HepG2 (cell line): ENCODE measurements at regions not wholly inside any gene's neighbourhood (a gene's known extent, or its start where the extent isn't known, plus 50 kb on each side); places are given as distances from the start of the nearest gene placed in this dataset.
A peak's percentile ranks its signal among the peaks of the same experiment; 100 is the strongest.

Experiments
- ATAC-seq: fragments of 200-7000 bp; cut with Tn5 transposase; 3 replicates; pipeline ENCODE4 v1.9.1; 2020; ENCODE audit warnings: mild to moderate bottlenecking, moderate library complexity
- BruUV-seq: library from RNA; stranded (reverse); fragments of 400-500 nt; replicated peaks from 2 replicates; lab custom pipeline; 2021; lab: Mats Ljungman, UMichigan
- CTCF ChIA-PET: fragments of 300-600 bp; formaldehyde crosslinking; extraction: SDS; loops from one replicate; lab custom pipeline; 2021; ENCODE audit warnings: low total read pairs, inconsistent platforms, low intra/inter-chr PET ratio; lab: Yijun Ruan, JAX
- POLR2A ChIA-PET: fragments of 350-600 bp; sonication (Branson Sonifier 250); formaldehyde crosslinking; loops from one replicate; lab custom pipeline; 2020; ENCODE audit warnings: antibody characterized with exemption, inconsistent platforms; lab: Yijun Ruan, JAX
- DNase-seq: peaks from one replicate; pipeline ENCODE4 v3.0.0-alpha.2; 2015; ENCODE audit warnings: low spot score
- FAIRE-seq: peaks from 3 replicates; lab custom pipeline; 2011; peaks lifted over from hg19 to GRCh38; lab: Jason Lieb, UNC
- H2AFZ ChIP-seq: one replicate; pipeline ENCODE4 v1.6.1; 2011; ENCODE audit warnings: low read length, inconsistent platforms
- H3K27ac ChIP-seq: fragments of 300-600 bp; 3 replicates; pipeline ENCODE4 v1.8.0; 2011; ENCODE audit warnings: mixed run types, mild to moderate bottlenecking, mixed read lengths, low read length, inconsistent platforms; ENCODE audit not compliant: insufficient read depth; ENCODE audit errors: extremely low read length
- H3K27me3 ChIP-seq, 2 experiments: fragments of 200-600 bp in 1 of 2; 2 replicates in 1 of 2; 3 replicates in 1 of 2; pipeline versions ENCODE4 v1.6.0 to v1.8.0; 2011; ENCODE audit warnings: low read length in 2 of 2, mild to moderate bottlenecking in 2 of 2, moderate library complexity in 2 of 2, inconsistent platforms in 1 of 2; ENCODE audit not compliant: insufficient read depth in 2 of 2, control insufficient read depth in 1 of 2
- H3K36me3 ChIP-seq, 2 experiments: fragments of 200-600 bp in 1 of 2; replicated peaks in 1 of 2; 2 replicates in 1 of 2; 3 replicates in 1 of 2; pipeline versions ENCODE4 v1.5.1 to v1.8.0; 2011; ENCODE audit warnings: low read length in 2 of 2, inconsistent platforms in 1 of 2; ENCODE audit not compliant: insufficient read depth in 2 of 2, control insufficient read depth in 1 of 2
- H3K4me1 ChIP-seq: 2 replicates; pipeline ENCODE4 v1.5.1; 2012; ENCODE audit warnings: low read length, inconsistent platforms; ENCODE audit not compliant: insufficient read depth
- H3K4me2 ChIP-seq: 2 replicates; pipeline ENCODE4 v1.6.0; 2011; ENCODE audit warnings: low read depth, low read length, inconsistent platforms
- H3K4me3 ChIP-seq, 3 experiments: fragments of 200-600 bp in 1 of 3; sonication (generic), shearing (Covaris generic) in 1 of 3; replicated peaks in 1 of 3; 2 replicates each; pipeline ENCODE4 v1.5.1; 2011 to 2016; ENCODE audit warnings: low read length in 3 of 3, inconsistent platforms in 2 of 3, low read depth in 2 of 3, mild to moderate bottlenecking in 2 of 3, control low read depth in 1 of 3, mixed read lengths in 1 of 3; ENCODE audit not compliant: insufficient read depth in 1 of 3
- H3K79me2 ChIP-seq: one replicate; pipeline ENCODE4 v1.6.1; 2011; ENCODE audit warnings: low read length, inconsistent platforms; ENCODE audit not compliant: insufficient read depth
- H3K9ac ChIP-seq: 2 replicates; pipeline ENCODE4 v1.6.0; 2011; ENCODE audit warnings: mild to moderate bottlenecking, low read depth, low read length, inconsistent platforms; ENCODE audit not compliant: insufficient read depth
- H3K9me3 ChIP-seq: 2 replicates; pipeline ENCODE4 v1.5.1; 2012; ENCODE audit warnings: mild to moderate bottlenecking, low read length
- H4K20me1 ChIP-seq: 2 replicates; pipeline ENCODE4 v1.6.0; 2011; ENCODE audit warnings: inconsistent platforms, mild to moderate bottlenecking, low read length, moderate library complexity; ENCODE audit not compliant: insufficient read depth
- CENPBD1 ChIP-seq: sonication (generic); formaldehyde crosslinking; IDR thresholded peaks from 2 replicates; pipeline ENCODE4 v1.8.0; 2022; ENCODE audit warnings: missing genetic modification reagents, low read depth, mild to moderate bottlenecking, borderline replicate concordance
- CREB1 ChIP-seq, 2 experiments: fragments of 450-650 bp in 1 of 2; IDR thresholded peaks; 2 replicates each; pipeline ENCODE4 v1.6.1; 2016 to 2017; ENCODE audit warnings: control low read depth in 1 of 2, mild to moderate bottlenecking in 1 of 2, missing compliant biosample characterization in 1 of 2, missing genetic modification characterization in 1 of 2
- DNMT1 ChIP-seq: sonication (generic); formaldehyde crosslinking; IDR thresholded peaks from 2 replicates; pipeline ENCODE4 v1.5.1; 2020; ENCODE audit warnings: mild to moderate bottlenecking, missing genetic modification reagents
- FLYWCH1 ChIP-seq: sonication (generic); formaldehyde crosslinking; IDR thresholded peaks from 2 replicates; pipeline ENCODE4 v1.8.1; 2023; ENCODE audit warnings: mild to moderate bottlenecking, missing genetic modification reagents
- GPBP1L1 ChIP-seq: sonication (generic); formaldehyde crosslinking; IDR thresholded peaks from 2 replicates; pipeline ENCODE4 v1.5.0; 2020; ENCODE audit warnings: mild to moderate bottlenecking, missing genetic modification reagents
- HINFP ChIP-seq: sonication (generic); formaldehyde crosslinking; IDR thresholded peaks from 2 replicates; pipeline ENCODE4 v1.4.0; 2020; ENCODE audit warnings: low read depth, mild to moderate bottlenecking, missing genetic modification reagents
- HNF4G ChIP-seq, 2 experiments: sonication (generic) in 1 of 2; formaldehyde crosslinking in 1 of 2; IDR thresholded peaks; 2 replicates each; pipeline versions ENCODE4 v1.4.0 to v1.6.1; 2011 to 2020; ENCODE audit warnings: borderline replicate concordance in 2 of 2, low read depth in 2 of 2, mild to moderate bottlenecking in 2 of 2, low read length in 1 of 2, missing genetic modification reagents in 1 of 2, moderate library complexity in 1 of 2
- IKZF5 ChIP-seq: IDR thresholded peaks from 2 replicates; pipeline ENCODE4 v1.6.1; 2018; ENCODE audit warnings: missing genetic modification reagents, mild to moderate bottlenecking, missing compliant biosample characterization
- MEIS2 ChIP-seq: sonication (generic); formaldehyde crosslinking; IDR thresholded peaks from 2 replicates; pipeline ENCODE4 v1.9.0; 2021; ENCODE audit warnings: mild to moderate bottlenecking, missing genetic modification reagents
- NR2F6 ChIP-seq, 2 experiments: IDR thresholded peaks; 2 replicates each; pipeline ENCODE4 v1.6.1; 2016; ENCODE audit warnings: antibody characterized with exemption in 1 of 2, mild to moderate bottlenecking in 1 of 2
- ZNF512 ChIP-seq: sonication (generic); formaldehyde crosslinking; IDR thresholded peaks from 2 replicates; pipeline ENCODE4 v1.4.0; 2020; ENCODE audit warnings: mild to moderate bottlenecking, missing genetic modification reagents
- ZNF629 ChIP-seq: sonication (generic); formaldehyde crosslinking; conservative IDR thresholded peaks from 2 replicates; pipeline ENCODE4 v1.5.0; 2020; ENCODE audit warnings: missing genetic modification reagents
- WGBS: methylation state at CpG from one replicate; pipeline ENCODE4 v1.1.6; 2017; ENCODE audit warnings: low lambda C conversion rate; 5-methylcytosine and 5-hydroxymethylcytosine counted together
- in situ Hi-C: cut with HindIII; loops from 2 replicates; pipeline ENCODE4 v1.10.0; 2017; ENCODE audit warnings: low pct_unique_long_range_greater_than_20kb; ENCODE audit not compliant: extremely low pct_ligation_motif_present
- intact Hi-C: fragments of 100-400 bp; cut with micrococcal nuclease; formaldehyde crosslinking; loops from one replicate; pipeline ENCODE4 v1.10.0; 2022; ENCODE audit not compliant: unreplicated experiment

GRCh38 chr13:50615234-50615633 is 228.3 kb downstream of the DLEU7 start (continued):
- no peak for TF ChIP-seq CREB1 (IDR thresholded peaks at IDR 0.05)
- TF ChIP-seq CREB1 (CRISPR knock-in tag; IDR thresholded peaks at IDR 0.05), result no peak
- TF ChIP-seq IKZF5 (CRISPR knock-in tag), result no peak
- TF ChIP-seq DNMT1 (CRISPR knock-in tag), result no peak
- TF ChIP-seq ZNF512, result no peak
- TF ChIP-seq CENPBD1, result no peak
- TF ChIP-seq HINFP (CRISPR knock-in tag), result no peak
- TF ChIP-seq FLYWCH1 (CRISPR knock-in tag), result no peak
- TF ChIP-seq, all 625 proteins: peak for 0

GRCh38 chr13:50616101-50616500 is 227.4 kb downstream of the DLEU7 start:
- BruUV-seq, result no TSS peak
- H3K27ac ChIP-seq, result no peak overlapping the region
- DNase-seq (no peak), FAIRE-seq (no peak), ATAC-seq (no peak)
- no peaks in the 10 kb centered on the region for H3K4me1 ChIP-seq
- no peaks in the 10 kb centered on the region for H3K79me2 ChIP-seq
- H3K9ac ChIP-seq, result no peak overlapping the region
- CTCF ChIA-PET, result no interaction called here
- intact Hi-C loops, result no loop called here
- H3K4me3 ChIP-seq, result no peak overlapping the region
- H3K4me2 ChIP-seq, result no peak overlapping the region
- no peaks in the 10 kb centered on the region for H3K9me3 ChIP-seq
- H4K20me1 ChIP-seq, result no peaks in the 10 kb centered on the region
- POLR2A ChIA-PET, result no interaction called here
- TF ChIP-seq NR2F6 (IDR thresholded peaks at IDR 0.05) (no peak), NR2F6 (CRISPR knock-in tag; IDR thresholded peaks at IDR 0.05) (no peak), HNF4G (IDR thresholded peaks at IDR 0.05; ENCODE audit: borderline replicate concordance, low read depth, low read length) (no peak), HNF4G (CRISPR knock-in tag; IDR thresholded peaks at IDR 0.05; ENCODE audit: borderline replicate concordance, low read depth) (no peak), GPBP1L1 (no peak), ZNF629 (CRISPR knock-in tag) (peak; percentile 65), MEIS2 (CRISPR knock-in tag) (no peak)
- no peaks in the 10 kb centered on the region for H3K27me3 ChIP-seq
- no peaks in the 10 kb centered on the region for H3K36me3 ChIP-seq
- no peak overlapping the region for H2AFZ ChIP-seq
- WGBS, result 100% methylated on average over 2 of the region's 2 CpGs
- in situ Hi-C loops, result no loop called here
